Urothelium cell line (cell line): ENCODE measurements at regions not wholly inside any gene's neighbourhood (a gene's known extent, or its start where the extent isn't known, plus 50 kb on each side); places are given as distances from the start of the nearest gene placed in this dataset.
A peak's percentile ranks its signal among the peaks of the same experiment; 100 is the strongest.
"Not testable (repeated sequence)": the region's sequence is repeated elsewhere in the genome, so short reads cannot be mapped to it uniquely, and the experiment has no call there.

Experiments used
- DNase-seq: peaks from one replicate; pipeline ENCODE4 v3.0.0; 2011; ENCODE audit warnings: low spot score, mixed read lengths
- FAIRE-seq: peaks from 2 replicates; lab custom pipeline; 2011; peaks lifted over from hg19 to GRCh38; lab: Jason Lieb, UNC

DNA sequence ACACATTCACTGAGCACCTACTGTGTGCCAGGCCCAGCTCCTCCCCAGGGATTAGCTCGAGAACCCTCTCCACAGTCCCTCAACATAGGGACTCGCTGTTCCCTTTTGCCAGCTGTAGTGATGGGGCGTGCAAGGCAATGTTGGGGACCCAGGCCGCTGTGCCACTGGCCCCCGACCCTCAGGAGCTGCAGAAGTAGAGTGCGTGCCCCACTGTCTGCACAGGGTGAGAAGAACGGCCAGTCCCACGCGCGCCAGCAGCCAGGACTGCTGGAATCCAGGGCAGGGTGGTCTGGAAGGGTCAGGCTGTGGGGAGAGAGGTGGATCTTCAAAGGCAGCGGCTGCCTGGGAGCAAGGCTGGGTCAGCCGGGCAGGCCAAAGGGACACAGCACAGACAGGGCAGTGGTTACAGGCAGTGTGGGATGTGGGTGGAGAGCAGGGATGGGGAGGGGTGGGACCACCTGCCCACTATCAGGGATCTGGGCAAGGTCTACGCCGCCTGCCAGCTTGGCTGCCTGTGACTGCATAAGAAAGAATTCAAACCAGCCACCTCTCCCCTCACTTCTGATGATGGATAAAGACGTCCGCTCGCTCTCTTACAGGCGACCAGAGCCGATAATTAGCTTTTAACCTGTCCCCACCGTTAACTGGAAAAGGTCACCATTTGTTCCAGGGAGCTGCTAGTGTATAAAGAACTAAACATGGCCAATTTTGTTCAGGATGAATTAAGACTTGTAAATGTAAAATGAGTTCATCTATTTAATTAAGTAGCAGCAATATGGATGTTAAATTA, 86.7 kb upstream of the GSE1 start:
- DNase-seq (no peak), FAIRE-seq (no peak)

DNA sequence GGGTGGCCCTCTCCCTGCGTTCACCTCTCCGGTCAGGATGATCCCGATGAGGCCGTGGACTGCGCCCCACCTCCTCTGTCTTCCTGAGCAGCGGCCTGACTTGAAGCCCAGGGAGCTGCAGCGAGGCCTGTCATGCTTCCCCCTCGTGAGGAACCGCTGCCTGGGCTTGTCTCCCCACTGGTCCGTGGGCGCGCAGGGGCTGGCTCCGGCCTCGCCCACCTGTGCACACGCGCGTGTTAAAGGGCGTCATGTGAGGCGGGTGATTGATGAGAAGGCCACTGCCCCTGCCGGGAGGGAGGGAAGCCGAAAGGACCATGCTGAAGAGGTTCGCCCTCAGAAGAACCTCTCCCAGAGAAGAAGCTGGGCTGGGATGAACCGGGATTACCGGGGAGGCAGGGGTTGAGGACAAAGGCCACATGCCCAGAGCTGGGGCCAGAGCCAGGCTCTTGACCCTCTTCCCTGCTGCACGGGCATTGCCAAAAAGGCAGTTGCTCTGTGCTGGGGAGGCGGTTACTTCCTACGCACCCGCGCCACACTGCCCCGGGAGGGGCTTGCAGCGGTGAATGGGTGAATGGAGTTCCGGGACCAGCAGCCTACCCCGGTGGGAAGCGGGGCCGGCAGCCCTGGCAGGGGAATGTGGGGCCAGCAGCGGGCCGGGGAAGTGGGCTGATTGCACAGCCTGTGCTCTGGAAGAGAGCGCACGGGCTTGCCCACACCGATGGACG, 85.9 kb upstream of the GSE1 start:
- no peak for FAIRE-seq
- DNase-seq: no peak

DNA sequence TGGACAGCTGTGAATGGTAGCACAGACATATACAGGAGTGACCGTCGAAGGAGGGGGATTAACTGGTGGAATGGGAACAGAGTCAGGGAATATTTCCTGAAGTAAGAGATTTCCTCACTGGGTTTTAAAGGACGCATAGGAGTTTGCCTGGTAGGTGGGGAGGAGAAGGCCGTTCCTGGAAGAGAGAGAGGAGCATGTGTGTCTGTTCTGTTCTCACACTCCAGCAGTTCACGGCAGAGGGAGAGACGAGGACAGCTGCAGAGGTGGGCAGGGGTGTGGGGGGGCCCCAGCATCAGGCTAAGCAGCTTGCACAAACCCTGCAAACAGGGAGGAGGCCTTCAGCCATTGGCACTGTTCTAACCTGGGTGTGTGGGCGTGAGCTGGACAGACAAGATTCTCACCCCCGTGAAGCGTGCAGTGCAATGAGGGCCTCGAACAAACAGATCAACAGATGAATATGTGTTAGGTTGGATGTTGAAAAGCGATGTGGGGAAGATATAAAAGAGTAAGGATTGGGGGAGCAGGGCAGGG, 85.3 kb upstream of the GSE1 start:
- DNase-seq (no peak), FAIRE-seq (no peak)

DNA sequence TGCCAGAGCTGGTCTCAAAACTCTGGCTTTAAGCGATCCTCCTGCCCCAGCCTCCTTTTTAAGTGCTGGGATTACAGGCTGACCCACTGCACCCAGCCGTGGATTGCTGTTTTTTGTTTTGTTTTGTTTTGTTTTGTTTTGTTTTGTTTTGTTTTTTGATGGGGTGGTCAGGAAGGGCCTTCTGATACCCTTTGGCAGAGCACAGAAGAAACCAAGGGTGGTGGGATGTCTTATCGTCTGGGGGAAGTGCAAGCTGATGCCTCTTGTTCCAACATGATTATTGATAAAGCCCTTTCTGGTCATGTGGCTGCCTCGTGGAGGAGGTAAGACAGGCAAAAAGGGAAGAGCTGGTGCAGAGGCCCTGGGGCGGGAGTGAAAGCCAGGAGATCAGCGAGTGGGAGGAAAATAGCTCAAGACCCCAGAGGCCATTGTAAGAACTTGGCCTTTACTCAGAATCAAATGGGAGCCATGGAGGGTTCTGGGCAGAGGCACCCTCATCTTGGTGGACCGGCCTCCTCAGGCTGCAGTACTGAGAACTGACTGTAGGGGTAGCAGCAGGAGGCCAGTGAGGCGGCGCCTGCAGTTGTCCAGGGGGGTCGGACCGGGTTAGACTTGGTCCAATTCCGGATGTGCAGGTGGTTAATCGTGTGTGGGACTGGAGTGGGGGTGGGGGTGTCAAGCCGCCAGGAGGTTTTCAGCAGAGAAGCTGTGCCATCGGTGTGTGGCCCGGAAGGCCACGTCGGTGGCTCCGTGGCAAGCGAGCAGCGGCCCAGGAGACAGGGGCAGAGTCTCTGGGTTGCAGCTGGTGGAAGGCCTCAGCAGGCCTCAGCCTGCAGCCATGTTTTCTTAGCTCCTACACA, 84.4 kb upstream of the GSE1 start:
- FAIRE-seq (no peak), DNase-seq (peak; percentile 41)

DNA sequence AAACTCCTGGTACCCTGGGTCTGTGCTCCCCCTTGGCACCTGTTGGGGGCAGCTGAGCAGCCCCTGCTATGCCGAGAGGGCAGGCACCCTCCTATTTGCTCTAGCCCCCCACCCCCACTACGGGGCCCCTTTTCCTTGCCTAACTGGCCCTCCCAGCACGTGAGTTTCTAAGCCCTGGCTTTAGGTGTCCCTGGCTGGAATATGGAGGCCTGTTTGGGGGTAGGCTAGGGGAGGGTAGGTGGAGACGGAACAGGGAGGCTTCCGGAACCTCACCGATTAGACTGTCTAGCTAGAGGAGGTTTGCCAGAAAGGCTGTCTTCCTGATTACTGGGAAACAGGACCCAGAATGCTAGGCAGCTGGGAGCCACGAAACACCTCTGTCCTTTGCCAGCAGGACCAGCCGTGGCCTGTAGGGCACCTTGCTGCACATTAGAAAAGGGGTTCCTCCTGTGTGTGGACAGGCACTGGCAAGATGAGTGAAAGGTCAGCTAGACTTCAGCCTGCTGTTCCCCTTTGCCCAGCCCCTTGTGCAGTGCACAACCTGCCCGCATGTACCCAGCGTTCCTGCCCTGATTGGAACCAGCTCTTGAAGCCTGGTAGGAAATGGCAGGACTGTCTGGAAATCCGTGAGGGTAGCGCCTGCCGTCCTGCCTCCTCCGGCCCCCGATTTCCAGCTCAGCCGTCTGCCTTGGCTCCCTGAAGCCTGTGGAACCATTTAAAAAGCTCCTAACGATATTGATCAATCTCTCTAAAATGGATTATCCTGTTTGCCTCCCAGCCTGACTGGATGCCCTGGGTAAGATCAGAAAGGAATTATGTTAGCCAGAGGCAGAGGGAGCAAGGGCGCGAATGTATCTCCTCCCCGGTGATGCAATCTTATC, 83.4 kb upstream of the GSE1 start:
- FAIRE-seq: no peak
- no peak for DNase-seq

DNA sequence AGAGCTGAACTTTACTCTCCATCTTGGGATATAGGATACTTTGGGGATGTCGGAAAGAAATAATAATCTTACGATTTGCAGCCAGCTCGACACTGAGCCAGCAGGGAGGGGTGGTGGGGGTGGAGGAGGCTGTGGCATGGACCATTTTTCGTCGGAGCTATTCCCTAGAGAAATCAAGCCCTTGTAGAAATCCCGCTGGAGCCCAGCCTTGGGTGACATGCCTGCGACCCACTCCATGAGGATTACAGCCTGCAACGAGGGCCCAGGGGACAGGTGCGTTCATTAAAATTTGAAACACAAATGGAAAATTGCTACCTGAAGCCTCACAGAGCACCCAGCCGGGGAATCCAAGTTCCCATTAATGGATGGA, 82.8 kb upstream of the GSE1 start:
- FAIRE-seq (no peak), DNase-seq (no peak)

DNA sequence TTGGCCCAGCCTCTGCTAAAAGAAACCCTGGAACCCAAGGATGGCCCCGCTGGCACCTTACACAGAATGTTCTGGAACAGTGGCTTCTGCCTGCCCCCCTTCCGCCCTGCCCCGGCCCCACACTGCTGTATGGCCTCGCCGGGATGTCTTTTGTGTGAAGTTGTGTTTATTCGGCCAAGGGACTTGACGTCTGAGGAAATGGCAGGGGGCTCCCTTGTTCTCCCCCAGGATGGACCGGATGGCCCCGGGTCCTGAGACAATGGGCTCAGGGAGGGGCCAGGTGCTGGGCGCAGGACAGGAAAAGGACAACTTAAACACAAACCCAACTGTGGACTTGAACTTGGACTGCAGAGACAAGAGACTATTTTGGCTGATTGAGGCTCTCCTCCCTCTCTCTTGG, 81.6 kb upstream of the GSE1 start:
- no peak for FAIRE-seq
- DNase-seq: no peak

DNA sequence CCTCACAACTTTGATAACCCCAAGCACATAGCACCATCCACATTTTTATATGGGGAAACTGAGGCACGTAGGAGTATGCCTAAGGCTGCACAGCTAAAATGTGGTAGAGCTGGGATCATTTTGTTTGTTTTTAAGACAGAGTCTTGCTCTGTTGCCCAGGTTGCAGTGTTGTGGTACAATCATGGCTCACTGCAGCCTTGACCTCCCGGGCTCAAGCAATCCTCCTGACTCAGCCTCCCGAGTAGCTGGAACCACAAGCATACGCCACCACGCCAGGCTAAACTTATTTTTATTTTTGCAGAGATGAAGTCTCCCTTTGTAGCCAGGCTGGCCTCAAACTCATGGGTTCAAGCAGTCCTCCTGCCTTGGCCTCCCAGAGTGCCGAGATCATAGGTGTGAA, 81.0 kb upstream of the GSE1 start:
- FAIRE-seq (no peak), DNase-seq (no peak)

DNA sequence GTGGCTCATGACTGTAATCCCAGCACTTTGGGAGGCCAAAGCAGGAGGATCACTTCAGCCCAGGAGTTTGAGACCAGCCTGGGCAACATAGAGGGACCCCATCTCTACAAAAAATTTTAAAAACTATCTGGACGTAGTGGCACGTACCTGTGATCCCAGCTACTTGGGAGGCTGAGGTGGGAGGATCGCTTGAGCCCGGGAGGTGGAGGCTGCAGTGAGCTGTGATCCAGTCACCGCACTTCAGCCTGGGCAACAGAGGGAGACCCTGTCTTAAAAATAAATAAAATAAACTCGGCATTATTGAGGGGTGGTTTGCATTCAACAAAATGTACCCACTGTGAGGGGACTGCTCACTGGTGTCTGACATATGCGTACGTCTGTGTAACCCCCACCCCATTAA, 79.5 kb upstream of the GSE1 start:
- DNase-seq, FAIRE-seq: not testable (repeated sequence)

DNA sequence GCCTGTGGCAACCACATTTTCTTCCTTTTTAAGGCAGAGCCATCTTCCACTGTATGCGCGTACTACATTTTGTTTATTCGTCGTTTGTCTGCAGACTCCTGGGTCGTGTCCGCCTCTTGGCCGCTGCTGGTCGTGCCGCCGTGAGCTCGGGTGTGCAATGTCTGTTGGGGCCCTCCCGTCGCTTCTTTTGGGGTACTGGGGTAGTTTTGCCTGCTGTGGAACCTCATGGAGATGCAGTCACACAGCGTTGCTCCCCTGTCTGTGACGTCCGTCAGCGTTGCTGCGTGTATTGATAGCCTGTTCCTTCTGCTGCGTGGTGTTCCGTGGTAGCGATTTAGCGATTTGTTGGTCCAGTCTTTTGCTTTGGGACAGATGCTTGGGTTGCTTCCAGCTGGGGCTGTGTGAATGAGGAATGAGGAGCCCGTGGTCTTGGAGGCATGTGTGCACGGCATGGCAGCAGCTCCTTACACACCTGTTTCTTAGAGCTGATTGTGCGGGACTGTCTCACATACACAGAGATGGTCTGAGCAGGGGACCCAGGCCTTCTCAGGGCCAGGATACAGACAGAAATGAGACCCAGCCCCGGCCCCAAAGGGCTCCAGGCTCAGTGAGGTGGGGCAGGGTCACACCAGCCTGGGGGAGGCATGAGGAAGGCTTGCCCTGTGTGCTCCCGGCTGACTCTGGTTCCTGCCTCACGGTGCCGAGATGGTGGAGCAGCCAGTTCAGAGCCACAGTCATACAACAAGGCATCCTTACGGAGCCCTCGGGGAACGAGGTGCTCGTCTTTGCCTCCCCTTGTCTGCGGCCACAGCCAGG, 78.4 kb upstream of the GSE1 start:
- DNase-seq: no peak
- FAIRE-seq: no peak

DNA sequence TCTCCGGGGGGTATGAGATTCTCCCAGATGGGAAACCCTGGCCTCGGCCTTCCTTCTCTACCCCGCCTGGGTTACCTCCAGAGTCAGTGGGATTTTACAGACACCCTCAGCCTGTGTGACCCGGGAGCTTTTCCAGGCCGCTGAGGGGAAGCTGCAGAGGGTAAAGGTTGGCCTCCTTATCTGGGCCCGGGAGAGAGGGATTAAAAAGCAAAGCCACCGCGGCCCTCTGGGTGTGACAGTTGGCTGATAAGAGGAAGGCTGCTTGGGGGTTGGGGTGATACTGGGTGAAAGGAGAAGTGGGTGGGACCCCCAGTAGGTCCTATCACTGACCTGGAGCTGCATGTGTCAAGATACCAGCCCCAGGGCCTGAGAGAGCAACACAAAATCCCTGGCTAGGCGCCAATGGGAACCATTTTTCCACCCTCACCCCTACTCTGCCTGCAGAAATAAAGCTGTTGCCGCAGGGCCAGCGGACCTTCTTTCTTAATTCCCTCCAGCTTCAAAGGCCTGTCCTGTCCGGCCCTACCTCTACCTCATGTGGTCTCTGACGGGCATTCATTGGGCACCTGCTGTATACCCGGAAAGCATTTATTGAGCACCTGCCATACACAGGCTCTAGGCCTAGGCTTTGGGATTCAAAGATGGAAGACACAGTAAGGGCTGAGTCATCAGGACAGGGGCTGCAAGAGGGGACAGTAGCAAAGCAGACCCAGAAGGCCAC, 77.6 kb upstream of the GSE1 start:
- DNase-seq (no peak), FAIRE-seq (no peak)

DNA sequence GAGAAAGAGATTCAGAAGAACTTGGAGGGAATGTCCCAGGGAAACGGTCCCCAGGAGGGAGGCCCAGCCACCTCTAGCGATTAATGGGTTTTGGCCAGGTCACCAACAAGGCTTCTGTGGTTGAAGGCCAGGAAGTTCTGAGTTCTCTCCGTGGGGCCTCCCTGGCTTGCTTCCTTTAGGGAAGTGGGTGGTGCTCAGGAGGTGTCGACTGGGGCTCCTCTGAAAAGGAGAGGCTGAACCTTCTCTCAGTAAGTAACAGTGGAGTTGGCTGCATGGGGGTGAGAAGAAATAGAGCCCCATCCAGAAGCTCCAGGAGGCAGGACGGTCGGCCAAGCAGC, 77.1 kb upstream of the GSE1 start:
- no peak for DNase-seq
- FAIRE-seq: no peak

DNA sequence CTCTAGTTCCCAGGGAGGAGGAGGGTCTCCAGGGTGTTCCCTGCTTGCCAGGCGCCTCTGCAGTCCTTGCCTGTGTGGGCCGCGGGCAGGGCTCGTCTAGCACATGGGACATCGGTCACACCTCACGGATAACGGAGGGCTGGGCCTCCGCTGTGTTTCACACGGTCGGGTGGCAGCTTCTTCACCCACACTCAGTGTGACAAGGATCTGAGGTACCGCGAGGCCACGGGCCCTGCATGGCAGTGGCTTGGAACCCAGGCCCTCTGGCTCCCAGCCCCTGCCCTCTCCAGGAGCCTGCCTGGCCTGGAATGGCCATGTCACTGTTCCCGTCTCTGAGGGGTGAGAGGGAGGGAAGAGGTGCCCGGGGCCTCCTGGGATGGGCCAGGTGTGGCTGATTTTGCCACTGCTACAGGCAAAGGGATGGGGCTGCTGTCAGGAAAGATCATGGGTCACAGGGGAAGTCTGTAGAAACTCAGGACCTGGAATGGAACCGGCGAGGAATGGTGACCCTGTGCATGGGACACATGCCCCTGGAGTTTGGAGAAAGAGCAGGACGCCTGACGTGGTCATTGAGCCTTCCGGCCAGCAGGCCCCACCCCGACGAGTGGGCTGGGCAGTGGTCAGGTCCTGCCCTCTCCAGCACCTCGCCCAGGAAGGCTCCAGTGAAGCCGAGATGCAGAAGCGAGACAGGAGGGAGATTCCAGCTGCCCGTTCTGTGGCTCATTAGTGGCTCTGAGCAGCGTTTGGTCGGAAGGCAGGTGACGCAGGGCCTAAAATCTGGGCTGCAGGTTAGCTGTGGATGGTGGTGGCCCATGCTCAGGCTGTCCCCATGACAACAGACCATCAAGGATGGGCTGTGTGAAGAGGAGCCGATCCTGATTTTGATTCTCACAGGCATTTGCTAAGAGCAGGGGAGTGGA, 76.5 kb upstream of the GSE1 start:
- DNase-seq (no peak), FAIRE-seq (no peak)

DNA sequence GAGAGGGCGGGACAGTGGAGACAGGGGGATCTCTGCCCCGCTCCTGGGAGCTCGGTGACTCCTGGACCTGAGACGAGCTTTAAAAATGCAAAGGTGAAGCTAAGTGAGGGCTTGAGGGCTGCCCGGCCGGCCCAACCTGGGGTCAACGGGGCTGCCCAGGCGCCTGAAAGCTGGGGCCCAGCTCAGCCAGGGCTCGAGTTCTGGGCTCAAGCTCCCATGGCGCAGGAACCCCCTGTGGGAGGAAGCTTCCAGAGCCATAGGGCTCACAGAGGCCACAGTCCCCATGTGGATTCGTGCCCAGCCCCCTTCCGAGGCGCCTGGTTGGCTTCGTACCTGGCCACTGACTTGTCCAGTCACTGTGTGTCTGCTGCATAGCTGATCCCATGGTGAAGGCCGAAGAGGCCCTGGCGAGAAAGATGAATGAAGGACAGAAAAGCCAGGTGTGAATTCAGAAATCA, 75.8 kb upstream of the GSE1 start:
- no peak for DNase-seq
- no peak for FAIRE-seq

DNA sequence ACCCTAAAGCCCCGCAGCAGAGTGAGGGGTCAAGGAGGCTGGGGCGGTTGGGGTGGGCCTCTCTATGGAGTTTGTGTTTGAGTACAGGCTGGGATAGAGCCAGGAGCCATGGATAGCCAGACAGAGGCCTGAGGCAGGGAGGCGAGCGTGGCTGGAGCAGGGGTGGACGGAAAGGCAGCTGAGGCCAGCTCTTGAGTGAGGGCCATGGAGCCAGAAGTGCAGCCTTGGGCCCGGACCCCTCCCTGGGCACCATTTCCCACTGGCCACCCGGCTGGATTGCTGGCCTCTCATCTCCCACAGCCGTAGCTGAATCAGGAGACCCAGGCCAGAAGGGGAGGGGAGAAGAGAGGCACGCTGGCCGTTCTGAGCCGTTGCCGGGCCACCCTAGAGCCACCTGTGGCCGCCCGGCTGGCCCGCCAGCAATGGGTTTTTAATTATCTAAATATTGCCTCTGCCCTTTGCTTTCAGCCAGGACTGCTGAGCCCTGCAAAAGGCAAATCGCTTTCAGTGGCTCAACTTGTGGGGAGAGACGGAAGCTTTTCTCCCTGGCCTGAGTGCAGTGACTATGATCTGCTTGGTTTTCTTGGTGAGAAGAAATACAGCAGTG, 75.2 kb upstream of the GSE1 start:
- DNase-seq (no peak), FAIRE-seq (no peak)

DNA sequence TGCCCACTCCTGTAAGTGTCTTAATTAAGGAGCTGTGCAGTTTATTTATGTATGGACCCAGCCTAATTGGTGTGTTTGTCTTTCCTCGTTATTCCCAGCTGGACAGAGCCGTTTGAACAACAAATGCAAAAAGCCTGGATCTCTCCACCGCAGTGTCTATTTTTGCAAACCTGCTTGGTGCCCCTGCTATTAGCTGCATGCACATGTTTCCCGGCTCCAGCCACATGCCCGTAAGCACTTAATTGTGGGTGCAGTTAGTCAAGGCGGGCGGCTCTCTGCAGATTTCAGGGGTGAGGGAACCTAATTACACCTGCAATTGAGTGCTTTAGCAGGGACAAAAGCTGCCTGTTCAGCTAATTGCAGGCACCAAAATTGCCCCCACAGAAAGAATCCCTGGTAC, 74.0 kb upstream of the GSE1 start:
- no peak for DNase-seq
- FAIRE-seq: no peak

DNA sequence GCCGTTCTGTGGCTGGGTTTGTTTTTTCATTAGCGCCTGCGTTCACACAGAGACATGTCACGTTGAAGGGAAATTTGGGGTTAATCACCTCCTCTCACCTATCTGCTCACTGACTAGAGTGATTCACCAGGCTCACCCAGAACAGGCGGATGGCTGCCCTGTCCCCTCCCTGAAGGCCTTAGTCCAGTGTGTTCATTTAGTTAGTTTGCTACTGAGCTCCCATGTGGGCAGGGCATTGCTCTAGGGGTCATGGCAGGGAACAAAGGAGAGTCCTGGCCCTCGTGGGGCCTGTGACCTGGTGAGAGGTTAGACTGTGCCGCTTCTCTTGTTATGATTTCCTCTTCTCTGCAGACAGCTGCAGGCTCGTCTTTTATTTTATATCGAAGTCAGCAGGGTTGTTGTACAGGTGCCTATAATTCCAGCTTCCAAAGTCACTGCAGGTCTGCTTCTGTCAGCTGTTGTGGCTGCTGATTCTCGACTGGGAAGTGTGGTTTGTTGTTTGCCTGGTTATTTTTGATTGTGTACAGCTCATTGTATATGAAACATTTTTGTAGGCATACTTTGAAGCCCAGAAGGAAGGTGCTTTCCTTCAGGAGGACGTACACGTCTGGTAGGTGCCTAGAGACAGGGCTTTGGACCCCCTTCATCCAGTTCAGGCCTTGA, 73.4 kb upstream of the GSE1 start:
- DNase-seq: no peak
- FAIRE-seq: no peak
